VCaP (cell line): ENCODE measurements at regions not wholly inside any gene's neighbourhood (a gene's known extent, or its start where the extent isn't known, plus 50 kb on each side); places are given as distances from the start of the nearest gene placed in this dataset.

Experiments used
- H3K27ac ChIP-seq: fragments of 450-650 bp; 2 replicates; pipeline ENCODE4 v1.5.1; 2017
- TF ChIP-seq, protein P1 (sequence below): fragments of 450-650 bp; conservative IDR thresholded peaks from 2 replicates; pipeline ENCODE4 v1.5.1; 2017; ENCODE audit warnings: mild to moderate bottlenecking, moderate library complexity

DNA sequence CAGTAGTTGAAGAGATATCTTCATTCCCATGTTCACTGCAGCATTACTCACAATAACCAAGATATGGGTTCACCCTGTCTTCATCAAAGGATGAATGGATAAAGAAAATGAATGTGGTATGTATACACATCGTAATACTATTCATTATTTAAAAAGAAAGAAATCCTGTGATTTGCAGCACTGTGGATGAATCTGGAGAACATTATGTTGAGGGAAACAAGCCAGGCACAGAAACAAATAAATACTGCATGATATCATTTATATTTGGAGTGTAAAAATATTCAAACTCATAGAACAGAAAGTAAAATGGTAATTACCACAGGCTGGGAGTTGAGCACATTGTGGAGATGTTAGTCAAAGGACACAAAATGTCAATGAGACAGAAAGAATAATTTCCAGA is 977.2 kb downstream of the AMY1C start:
- TF ChIP-seq, protein P1, sequence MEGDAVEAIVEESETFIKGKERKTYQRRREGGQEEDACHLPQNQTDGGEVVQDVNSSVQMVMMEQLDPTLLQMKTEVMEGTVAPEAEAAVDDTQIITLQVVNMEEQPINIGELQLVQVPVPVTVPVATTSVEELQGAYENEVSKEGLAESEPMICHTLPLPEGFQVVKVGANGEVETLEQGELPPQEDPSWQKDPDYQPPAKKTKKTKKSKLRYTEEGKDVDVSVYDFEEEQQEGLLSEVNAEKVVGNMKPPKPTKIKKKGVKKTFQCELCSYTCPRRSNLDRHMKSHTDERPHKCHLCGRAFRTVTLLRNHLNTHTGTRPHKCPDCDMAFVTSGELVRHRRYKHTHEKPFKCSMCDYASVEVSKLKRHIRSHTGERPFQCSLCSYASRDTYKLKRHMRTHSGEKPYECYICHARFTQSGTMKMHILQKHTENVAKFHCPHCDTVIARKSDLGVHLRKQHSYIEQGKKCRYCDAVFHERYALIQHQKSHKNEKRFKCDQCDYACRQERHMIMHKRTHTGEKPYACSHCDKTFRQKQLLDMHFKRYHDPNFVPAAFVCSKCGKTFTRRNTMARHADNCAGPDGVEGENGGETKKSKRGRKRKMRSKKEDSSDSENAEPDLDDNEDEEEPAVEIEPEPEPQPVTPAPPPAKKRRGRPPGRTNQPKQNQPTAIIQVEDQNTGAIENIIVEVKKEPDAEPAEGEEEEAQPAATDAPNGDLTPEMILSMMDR = no peak
- no peak overlapping the region for H3K27ac ChIP-seq

GRCh38 chr1:104733866-104734265 is 984.2 kb downstream of the AMY1C start:
- TF ChIP-seq, protein P1 = no peak
- H3K27ac ChIP-seq = no peak overlapping the region

DNA sequence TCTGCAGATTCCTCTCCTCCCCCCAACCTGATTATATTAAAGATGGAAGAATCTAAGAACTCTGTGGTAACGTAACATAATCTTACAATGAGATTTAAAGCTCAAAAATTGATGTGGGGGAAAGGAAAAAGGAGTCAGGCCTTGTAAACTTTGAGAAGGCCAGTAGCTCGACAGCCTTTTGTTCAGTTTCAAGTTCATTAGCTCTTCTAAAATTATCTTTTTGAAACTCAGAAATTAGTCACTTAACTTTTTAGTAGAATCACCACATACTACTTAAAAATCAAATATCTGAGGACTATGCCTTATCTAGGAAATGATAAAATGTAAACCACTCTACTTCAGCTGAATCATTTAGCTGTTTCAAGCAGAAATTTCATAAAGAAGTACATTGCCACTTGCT is 996.2 kb downstream of the AMY1C start:
- no peak overlapping the region for H3K27ac ChIP-seq
- TF ChIP-seq, protein P1 = no peak

DNA sequence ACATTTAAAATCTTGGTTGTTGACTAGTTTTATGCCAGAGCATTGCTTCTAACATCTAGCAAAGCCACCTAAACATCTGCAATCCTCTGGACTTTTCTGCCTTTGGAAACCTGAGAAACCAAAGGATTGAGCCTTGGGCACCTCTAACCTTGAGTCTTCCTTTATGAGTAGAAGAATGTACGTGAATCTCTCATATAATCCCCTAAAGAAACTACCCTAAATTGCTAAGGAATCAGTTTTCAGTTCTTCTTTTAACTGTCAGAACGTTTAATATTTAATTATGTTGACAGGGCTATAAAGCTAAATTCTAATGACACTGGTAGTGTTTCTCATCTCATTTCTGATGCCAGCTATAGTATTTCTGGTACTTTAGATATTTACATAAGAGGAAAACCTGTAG is 997.3 kb downstream of the AMY1C start:
- H3K27ac ChIP-seq = no peak overlapping the region
- TF ChIP-seq, protein P1 = no peak

DNA sequence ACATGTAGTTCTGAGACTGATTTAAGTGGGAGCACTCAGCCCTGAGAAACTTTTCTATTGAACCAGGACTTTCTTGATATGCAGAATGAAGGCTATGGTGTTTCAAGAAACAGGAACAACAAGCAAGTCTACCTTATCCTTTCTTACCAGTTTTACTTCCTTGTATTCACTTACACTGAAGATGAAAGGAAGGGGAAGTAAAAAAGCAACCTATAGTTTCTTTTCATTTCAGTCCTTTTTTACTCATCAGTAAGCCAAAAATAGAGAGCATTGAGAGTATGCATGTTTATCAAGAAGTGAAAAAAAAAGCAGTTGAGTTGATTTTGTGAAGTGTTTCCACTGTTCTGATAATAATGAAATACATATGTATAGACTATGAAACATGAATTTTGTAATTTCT is 1010.3 kb downstream of the AMY1C start:
- TF ChIP-seq, protein P1 = no peak
- H3K27ac ChIP-seq = no peak overlapping the region

GRCh38 chr1:104761961-104762570 is 1012.4 kb downstream of the AMY1C start:
- TF ChIP-seq, protein P1 = no peak
- H3K27ac ChIP-seq = no peak overlapping the region

GRCh38 chr1:104765085-104765484 is 1015.4 kb downstream of the AMY1C start:
- TF ChIP-seq, protein P1 = no peak
- H3K27ac ChIP-seq = no peak overlapping the region
